Panc1 (cell line): ENCODE measurements at regions not wholly inside any gene's neighbourhood (a gene's known extent, or its start where the extent isn't known, plus 50 kb on each side); places are given as distances from the start of the nearest gene placed in this dataset.
"Not testable (repeated sequence)": the region's sequence is repeated elsewhere in the genome, so short reads cannot be mapped to it uniquely, and the experiment has no call there.

Experiments used
- ATAC-seq: fragments of 200-7000 bp; cut with Tn5 transposase; 2 replicates; pipeline ENCODE4 v1.9.1; 2020; ENCODE audit warnings: mild to moderate bottlenecking, moderate library complexity
- BruUV-seq: library from RNA; stranded (reverse); fragments of 400-500 nt; replicated peaks from 2 replicates; lab custom pipeline; 2021; lab: Mats Ljungman, UMichigan
- CTCF ChIA-PET: fragments of 300-600 bp; sonication (Branson Sonifier 250); formaldehyde crosslinking; loops from one replicate; lab custom pipeline; 2022; ENCODE audit warnings: antibody characterized with exemption; lab: Charles Lee
- POLR2A ChIA-PET: fragments of 300-600 bp; sonication (Branson Sonifier 250); formaldehyde crosslinking; loops from one replicate; lab custom pipeline; 2022; ENCODE audit warnings: antibody characterized with exemption; lab: Charles Lee
- DNase-seq: peaks from one replicate; pipeline ENCODE4 v3.0.0-alpha.2; 2010; ENCODE audit warnings: low read depth, low spot score
- H3K27ac ChIP-seq: 2 replicates; pipeline ENCODE4 v1.5.1; 2011; ENCODE audit warnings: mild to moderate bottlenecking, low read length, inconsistent platforms
- H3K27me3 ChIP-seq: fragments of 200-500 bp; sonication (Bioruptor generic); 2 replicates; pipeline ENCODE4 v1.6.0; 2014; ENCODE audit warnings: low read length, inconsistent platforms; ENCODE audit not compliant: control insufficient read depth, insufficient read depth
- H3K36me3 ChIP-seq: fragments of 200-500 bp; sonication (Bioruptor generic); 2 replicates; pipeline ENCODE4 v1.5.1; 2014; ENCODE audit warnings: inconsistent platforms, mild to moderate bottlenecking, low read length, moderate library complexity; ENCODE audit not compliant: control insufficient read depth, insufficient read depth
- H3K4me1 ChIP-seq: 2 replicates; pipeline ENCODE4 v1.5.1; 2011; ENCODE audit warnings: inconsistent platforms, mild to moderate bottlenecking, low read length, moderate library complexity; ENCODE audit not compliant: control insufficient read depth, insufficient read depth
- H3K4me3 ChIP-seq, 2 experiments: 2 replicates each; pipeline ENCODE4 v1.5.1; 2011 to 2012; ENCODE audit warnings: low read depth in 2 of 2, low read length in 2 of 2, mild to moderate bottlenecking in 2 of 2, inconsistent platforms in 1 of 2, moderate library complexity in 1 of 2
- H3K9me3 ChIP-seq: fragments of 200-500 bp; sonication (Bioruptor generic); 2 replicates; pipeline ENCODE4 v1.5.1; 2014; ENCODE audit warnings: low read depth, mild to moderate bottlenecking, inconsistent platforms, low read length, moderate library complexity; ENCODE audit not compliant: control insufficient read depth, insufficient read depth
- in situ Hi-C: cut with HindIII; loops from 2 replicates; pipeline ENCODE4 v1.10.0; 2016; ENCODE audit warnings: low sequenced_read_pairs, low pct_unique_long_range_greater_than_20kb
- intact Hi-C: fragments of 100-400 bp; cut with micrococcal nuclease; formaldehyde crosslinking; loops from one replicate; pipeline ENCODE4 v1.10.0; 2022; ENCODE audit not compliant: unreplicated experiment

- peak; percentile 29; the same call in 1 of the 2 replicates for ATAC-seq
- CTCF ChIA-PET, POLR2A ChIA-PET, H3K27me3 ChIP-seq, H3K4me1 ChIP-seq, DNase-seq, H3K27ac ChIP-seq, H3K36me3 ChIP-seq, BruUV-seq, H3K4me3 ChIP-seq, H3K9me3 ChIP-seq, intact Hi-C loops, in situ Hi-C loops: not testable (repeated sequence)
Observed at GRCh38 chr21:5106767-5107464, 5414.5 kb upstream of the TPTE start.

DNA sequence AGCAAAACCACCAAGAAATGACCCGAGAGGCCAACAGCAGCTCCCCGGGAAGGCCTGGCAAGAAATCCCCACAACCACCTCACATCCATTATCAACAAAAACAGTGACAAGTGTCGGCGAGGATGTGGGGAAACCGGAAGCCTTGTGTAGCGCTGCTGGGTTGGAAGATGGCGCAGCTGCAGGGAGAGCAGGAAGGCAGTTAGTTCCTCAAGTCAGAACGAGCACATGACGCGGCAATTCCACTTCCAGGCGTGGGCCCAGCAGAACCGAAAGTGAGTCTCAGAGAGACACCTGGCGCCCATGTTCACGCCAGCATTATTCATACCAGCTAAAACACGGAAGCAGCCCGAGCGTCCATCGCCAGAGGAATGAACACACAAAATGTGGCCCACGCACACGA lies 5413.7 kb upstream of the TPTE start:
- CTCF ChIA-PET, H3K4me3 ChIP-seq, H3K27ac ChIP-seq, DNase-seq, intact Hi-C loops, H3K9me3 ChIP-seq, POLR2A ChIA-PET, ATAC-seq, BruUV-seq, H3K4me1 ChIP-seq, H3K36me3 ChIP-seq, H3K27me3 ChIP-seq, in situ Hi-C loops: not testable (repeated sequence)

GRCh38 chr21:5108048-5108775 lies 5413.2 kb upstream of the TPTE start:
- BruUV-seq, in situ Hi-C loops, CTCF ChIA-PET: not testable (repeated sequence)

GRCh38 chr21:5111197-5111596 lies 5410.2 kb upstream of the TPTE start:
- DNase-seq, POLR2A ChIA-PET, BruUV-seq, CTCF ChIA-PET, H3K27me3 ChIP-seq, ATAC-seq, in situ Hi-C loops, H3K36me3 ChIP-seq, H3K4me3 ChIP-seq, intact Hi-C loops, H3K9me3 ChIP-seq, H3K27ac ChIP-seq, H3K4me1 ChIP-seq: not testable (repeated sequence)

More at GRCh38 chr21:5108048-5108775, 5413.2 kb upstream of the TPTE start:
- DNase-seq, ATAC-seq, POLR2A ChIA-PET, H3K4me3 ChIP-seq, H3K27ac ChIP-seq, H3K4me1 ChIP-seq, H3K9me3 ChIP-seq, H3K36me3 ChIP-seq, intact Hi-C loops, H3K27me3 ChIP-seq: not testable (repeated sequence)

GRCh38 chr21:5113092-5113491 lies 5408.3 kb upstream of the TPTE start:
- CTCF ChIA-PET, ATAC-seq, H3K27me3 ChIP-seq, H3K9me3 ChIP-seq, BruUV-seq, DNase-seq, intact Hi-C loops, H3K27ac ChIP-seq, in situ Hi-C loops, H3K36me3 ChIP-seq, POLR2A ChIA-PET, H3K4me3 ChIP-seq, H3K4me1 ChIP-seq: not testable (repeated sequence)

- DNase-seq, BruUV-seq, H3K4me1 ChIP-seq, intact Hi-C loops, H3K27ac ChIP-seq, POLR2A ChIA-PET, H3K4me3 ChIP-seq, CTCF ChIA-PET, H3K9me3 ChIP-seq, H3K27me3 ChIP-seq, H3K36me3 ChIP-seq, in situ Hi-C loops: not testable (repeated sequence)
- ATAC-seq = peak; percentile 81
Observed at GRCh38 chr21:5114468-5114867, 5406.9 kb upstream of the TPTE start.

GRCh38 chr21:5114893-5115645 lies 5406.3 kb upstream of the TPTE start:
- intact Hi-C loops, in situ Hi-C loops, H3K36me3 ChIP-seq, H3K27ac ChIP-seq, H3K4me3 ChIP-seq, H3K9me3 ChIP-seq, CTCF ChIA-PET, H3K27me3 ChIP-seq, H3K4me1 ChIP-seq, BruUV-seq, POLR2A ChIA-PET, DNase-seq: not testable (repeated sequence)
- peak; percentile 27 for ATAC-seq
